ENCODE measurements at regions not wholly inside any gene's neighbourhood (a gene's known extent, or its start where the extent isn't known, plus 50 kb on each side); places are given as distances from the start of the nearest gene placed in this dataset.

DNA sequence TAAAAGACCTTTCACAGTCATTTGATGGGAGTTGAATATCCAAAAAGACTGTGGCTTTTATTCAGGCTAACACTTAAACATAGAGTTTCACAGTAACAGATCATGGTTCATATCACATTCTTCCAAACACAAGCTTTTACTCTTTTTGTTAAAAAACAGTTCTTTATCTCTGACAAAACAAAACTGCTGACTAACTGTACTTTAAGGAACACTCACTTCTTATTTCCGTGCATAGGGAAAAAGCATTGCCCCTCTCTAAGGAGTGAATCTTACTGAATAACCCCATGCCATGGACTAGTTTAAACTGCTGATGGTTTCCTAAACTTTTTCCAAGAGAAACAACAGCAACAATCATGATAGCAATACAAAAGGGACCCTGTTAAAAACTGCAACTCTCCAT lies 297.0 kb upstream of the INTU start:
- TF ChIP-seq CREB1 (IDR thresholded peaks at IDR 0.05; ENCODE audit: low read depth): no peak
- TF ChIP-seq NFYB (IDR thresholded peaks at IDR 0.05; ENCODE audit: insufficient read depth, low read depth, low read length): no peak
- TF ChIP-seq, protein P1, sequence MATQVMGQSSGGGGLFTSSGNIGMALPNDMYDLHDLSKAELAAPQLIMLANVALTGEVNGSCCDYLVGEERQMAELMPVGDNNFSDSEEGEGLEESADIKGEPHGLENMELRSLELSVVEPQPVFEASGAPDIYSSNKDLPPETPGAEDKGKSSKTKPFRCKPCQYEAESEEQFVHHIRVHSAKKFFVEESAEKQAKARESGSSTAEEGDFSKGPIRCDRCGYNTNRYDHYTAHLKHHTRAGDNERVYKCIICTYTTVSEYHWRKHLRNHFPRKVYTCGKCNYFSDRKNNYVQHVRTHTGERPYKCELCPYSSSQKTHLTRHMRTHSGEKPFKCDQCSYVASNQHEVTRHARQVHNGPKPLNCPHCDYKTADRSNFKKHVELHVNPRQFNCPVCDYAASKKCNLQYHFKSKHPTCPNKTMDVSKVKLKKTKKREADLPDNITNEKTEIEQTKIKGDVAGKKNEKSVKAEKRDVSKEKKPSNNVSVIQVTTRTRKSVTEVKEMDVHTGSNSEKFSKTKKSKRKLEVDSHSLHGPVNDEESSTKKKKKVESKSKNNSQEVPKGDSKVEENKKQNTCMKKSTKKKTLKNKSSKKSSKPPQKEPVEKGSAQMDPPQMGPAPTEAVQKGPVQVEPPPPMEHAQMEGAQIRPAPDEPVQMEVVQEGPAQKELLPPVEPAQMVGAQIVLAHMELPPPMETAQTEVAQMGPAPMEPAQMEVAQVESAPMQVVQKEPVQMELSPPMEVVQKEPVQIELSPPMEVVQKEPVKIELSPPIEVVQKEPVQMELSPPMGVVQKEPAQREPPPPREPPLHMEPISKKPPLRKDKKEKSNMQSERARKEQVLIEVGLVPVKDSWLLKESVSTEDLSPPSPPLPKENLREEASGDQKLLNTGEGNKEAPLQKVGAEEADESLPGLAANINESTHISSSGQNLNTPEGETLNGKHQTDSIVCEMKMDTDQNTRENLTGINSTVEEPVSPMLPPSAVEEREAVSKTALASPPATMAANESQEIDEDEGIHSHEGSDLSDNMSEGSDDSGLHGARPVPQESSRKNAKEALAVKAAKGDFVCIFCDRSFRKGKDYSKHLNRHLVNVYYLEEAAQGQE (IDR thresholded peaks at IDR 0.05; ENCODE audit: low read depth, low read length): no peak
- TF ChIP-seq, protein P2, sequence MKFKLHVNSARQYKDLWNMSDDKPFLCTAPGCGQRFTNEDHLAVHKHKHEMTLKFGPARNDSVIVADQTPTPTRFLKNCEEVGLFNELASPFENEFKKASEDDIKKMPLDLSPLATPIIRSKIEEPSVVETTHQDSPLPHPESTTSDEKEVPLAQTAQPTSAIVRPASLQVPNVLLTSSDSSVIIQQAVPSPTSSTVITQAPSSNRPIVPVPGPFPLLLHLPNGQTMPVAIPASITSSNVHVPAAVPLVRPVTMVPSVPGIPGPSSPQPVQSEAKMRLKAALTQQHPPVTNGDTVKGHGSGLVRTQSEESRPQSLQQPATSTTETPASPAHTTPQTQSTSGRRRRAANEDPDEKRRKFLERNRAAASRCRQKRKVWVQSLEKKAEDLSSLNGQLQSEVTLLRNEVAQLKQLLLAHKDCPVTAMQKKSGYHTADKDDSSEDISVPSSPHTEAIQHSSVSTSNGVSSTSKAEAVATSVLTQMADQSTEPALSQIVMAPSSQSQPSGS (IDR thresholded peaks at IDR 0.05; ENCODE audit: low read length): no peak
